Esophagus squamous epithelium (tissue), 4 donors: ENCODE measurements at regions not wholly inside any gene's neighbourhood (a gene's known extent, or its start where the extent isn't known, plus 50 kb on each side); places are given as distances from the start of the nearest gene placed in this dataset.

Source experiments
- POLR2A ChIP-seq, 4 donors: fragments of 450-650 bp; IDR thresholded peaks; one replicate each; pipeline ENCODE4 v1.6.1; 2017; ENCODE audit warnings: antibody characterized with exemption in 4 of 4, mild to moderate bottlenecking in 4 of 4, moderate library complexity in 3 of 4
- TF ChIP-seq, protein P1 (sequence below), 6 experiments: fragments of 450-650 bp in 4 of 6; fragments of 200-600 bp in 2 of 6; sonication (generic) in 2 of 6; IDR thresholded peaks; one replicate each; pipeline ENCODE4 v1.5.1; 2016 to 2019; ENCODE audit warnings: antibody characterized with exemption in 6 of 6, mild to moderate bottlenecking in 4 of 6, moderate library complexity in 4 of 6

DNA sequence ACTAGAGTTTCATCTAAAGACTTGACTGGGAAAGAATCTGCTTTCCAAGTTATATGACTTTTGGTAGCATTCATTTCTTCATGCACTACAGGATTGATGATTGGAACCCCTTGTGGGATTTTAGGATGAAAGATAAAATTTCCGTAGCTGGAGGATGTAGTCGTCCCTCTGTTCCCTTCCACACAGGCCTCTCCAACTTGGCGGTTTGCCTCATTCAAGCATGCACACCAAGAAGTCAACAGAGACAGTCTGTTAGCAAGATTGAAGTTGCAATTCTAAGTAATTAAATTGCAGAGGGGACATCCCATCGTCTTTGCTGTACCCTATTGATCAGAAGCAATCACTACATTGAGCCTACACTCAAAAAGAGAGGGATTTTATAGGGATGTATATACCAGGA is 777.4 kb upstream of the HS3ST1 start:
- TF ChIP-seq, protein P1, sequence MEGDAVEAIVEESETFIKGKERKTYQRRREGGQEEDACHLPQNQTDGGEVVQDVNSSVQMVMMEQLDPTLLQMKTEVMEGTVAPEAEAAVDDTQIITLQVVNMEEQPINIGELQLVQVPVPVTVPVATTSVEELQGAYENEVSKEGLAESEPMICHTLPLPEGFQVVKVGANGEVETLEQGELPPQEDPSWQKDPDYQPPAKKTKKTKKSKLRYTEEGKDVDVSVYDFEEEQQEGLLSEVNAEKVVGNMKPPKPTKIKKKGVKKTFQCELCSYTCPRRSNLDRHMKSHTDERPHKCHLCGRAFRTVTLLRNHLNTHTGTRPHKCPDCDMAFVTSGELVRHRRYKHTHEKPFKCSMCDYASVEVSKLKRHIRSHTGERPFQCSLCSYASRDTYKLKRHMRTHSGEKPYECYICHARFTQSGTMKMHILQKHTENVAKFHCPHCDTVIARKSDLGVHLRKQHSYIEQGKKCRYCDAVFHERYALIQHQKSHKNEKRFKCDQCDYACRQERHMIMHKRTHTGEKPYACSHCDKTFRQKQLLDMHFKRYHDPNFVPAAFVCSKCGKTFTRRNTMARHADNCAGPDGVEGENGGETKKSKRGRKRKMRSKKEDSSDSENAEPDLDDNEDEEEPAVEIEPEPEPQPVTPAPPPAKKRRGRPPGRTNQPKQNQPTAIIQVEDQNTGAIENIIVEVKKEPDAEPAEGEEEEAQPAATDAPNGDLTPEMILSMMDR (IDR thresholded peaks at IDR 0.05): no peak
- TF ChIP-seq POLR2A (IDR thresholded peaks at IDR 0.05): no peak
